Breast epithelium (tissue), 3 donors: ENCODE measurements at regions not wholly inside any gene's neighbourhood (a gene's known extent, or its start where the extent isn't known, plus 50 kb on each side); places are given as distances from the start of the nearest gene placed in this dataset.

Source experiments
- POLR2A ChIP-seq: fragments of 450-650 bp; IDR thresholded peaks from one replicate; pipeline ENCODE4 v1.6.1; 2016; ENCODE audit warnings: antibody characterized with exemption, mild to moderate bottlenecking, moderate library complexity
- POLR2AphosphoS5 ChIP-seq, 3 donors: sonication (generic); formaldehyde crosslinking; IDR thresholded peaks; one replicate each; pipeline ENCODE4 v1.6.1; 2017; ENCODE audit warnings: antibody characterized with exemption in 3 of 3
- TF ChIP-seq, protein P1 (sequence below), 3 donors: fragments of 450-650 bp; IDR thresholded peaks; one replicate each; pipeline ENCODE4 v1.5.1; 2016 to 2017; ENCODE audit warnings: antibody characterized with exemption in 3 of 3, mild to moderate bottlenecking in 3 of 3, moderate library complexity in 3 of 3

DNA sequence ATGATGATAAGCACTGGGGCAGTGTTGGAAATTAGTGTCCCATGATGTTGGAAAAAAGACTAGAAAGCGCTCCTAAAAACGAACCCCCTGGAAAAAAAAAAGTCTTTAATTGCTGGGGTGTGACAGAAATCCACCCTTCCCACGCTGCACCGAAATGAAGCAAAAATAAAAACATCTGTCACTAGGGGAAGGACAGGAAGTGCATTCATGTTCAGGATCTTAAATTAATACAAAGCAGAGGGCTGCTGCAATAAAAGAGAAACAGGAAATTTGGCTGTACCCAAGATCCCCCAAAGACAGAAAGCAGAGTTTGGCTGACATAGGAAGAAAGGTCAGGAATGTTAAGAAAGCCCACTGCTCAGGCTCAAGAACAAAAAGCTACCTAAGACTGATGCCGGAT is 333.9 kb downstream of the TBC1D32 start:
- TF ChIP-seq POLR2A (no peak), POLR2AphosphoS5 (IDR thresholded peaks at IDR 0.05) (no peak)
- TF ChIP-seq, protein P1, sequence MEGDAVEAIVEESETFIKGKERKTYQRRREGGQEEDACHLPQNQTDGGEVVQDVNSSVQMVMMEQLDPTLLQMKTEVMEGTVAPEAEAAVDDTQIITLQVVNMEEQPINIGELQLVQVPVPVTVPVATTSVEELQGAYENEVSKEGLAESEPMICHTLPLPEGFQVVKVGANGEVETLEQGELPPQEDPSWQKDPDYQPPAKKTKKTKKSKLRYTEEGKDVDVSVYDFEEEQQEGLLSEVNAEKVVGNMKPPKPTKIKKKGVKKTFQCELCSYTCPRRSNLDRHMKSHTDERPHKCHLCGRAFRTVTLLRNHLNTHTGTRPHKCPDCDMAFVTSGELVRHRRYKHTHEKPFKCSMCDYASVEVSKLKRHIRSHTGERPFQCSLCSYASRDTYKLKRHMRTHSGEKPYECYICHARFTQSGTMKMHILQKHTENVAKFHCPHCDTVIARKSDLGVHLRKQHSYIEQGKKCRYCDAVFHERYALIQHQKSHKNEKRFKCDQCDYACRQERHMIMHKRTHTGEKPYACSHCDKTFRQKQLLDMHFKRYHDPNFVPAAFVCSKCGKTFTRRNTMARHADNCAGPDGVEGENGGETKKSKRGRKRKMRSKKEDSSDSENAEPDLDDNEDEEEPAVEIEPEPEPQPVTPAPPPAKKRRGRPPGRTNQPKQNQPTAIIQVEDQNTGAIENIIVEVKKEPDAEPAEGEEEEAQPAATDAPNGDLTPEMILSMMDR (IDR thresholded peaks at IDR 0.05) = no peak
